HEK293 (cell line): ENCODE measurements at regions not wholly inside any gene's neighbourhood (a gene's known extent, or its start where the extent isn't known, plus 50 kb on each side); places are given as distances from the start of the nearest gene placed in this dataset.
A peak's percentile ranks its signal among the peaks of the same experiment; 100 is the strongest.

Source experiments
- IKZF3 ChIP-seq: fragments of 450-650 bp; IDR thresholded peaks from 2 replicates; pipeline ENCODE4 v1.5.0; 2018; ENCODE audit warnings: missing biosample characterization, mild to moderate bottlenecking, missing genetic modification characterization, moderate library complexity
- KLF1 ChIP-seq: fragments of 450-650 bp; formaldehyde crosslinking; IDR thresholded peaks from 2 replicates; pipeline ENCODE4 v1.5.1; 2016; ENCODE audit warnings: missing biosample characterization, missing genetic modification characterization
- KLF9 ChIP-seq: fragments of 450-650 bp; formaldehyde crosslinking; IDR thresholded peaks from 2 replicates; pipeline ENCODE4 v1.5.1; 2016; ENCODE audit warnings: missing biosample characterization, missing genetic modification characterization, low read depth
- SETDB1 ChIP-seq: IDR thresholded peaks from one replicate; pipeline ENCODE4 v1.6.1; 2017; ENCODE audit warnings: mild to moderate bottlenecking, low read length, moderate library complexity, mixed read lengths; ENCODE audit not compliant: insufficient read length
- WT1 ChIP-seq: fragments of 450-650 bp; formaldehyde crosslinking; IDR thresholded peaks from 2 replicates; pipeline ENCODE4 v1.5.1; 2016; ENCODE audit warnings: missing biosample characterization, missing genetic modification characterization
- ZBTB21 ChIP-seq: fragments of 450-650 bp; formaldehyde crosslinking; IDR thresholded peaks from 2 replicates; pipeline ENCODE4 v1.5.1; 2017; ENCODE audit warnings: missing biosample characterization, missing genetic modification characterization
- ZNF16 ChIP-seq: fragments of 450-650 bp; formaldehyde crosslinking; IDR thresholded peaks from 2 replicates; pipeline ENCODE4 v1.5.1; 2016; ENCODE audit warnings: low read depth, missing biosample characterization, missing genetic modification characterization
- ZNF184 ChIP-seq: fragments of 450-650 bp; IDR thresholded peaks from 2 replicates; pipeline ENCODE4 v1.5.1; 2018; ENCODE audit warnings: missing biosample characterization, mild to moderate bottlenecking, missing genetic modification characterization
- ZNF2 ChIP-seq: fragments of 450-650 bp; formaldehyde crosslinking; IDR thresholded peaks from 2 replicates; pipeline ENCODE4 v1.5.1; 2016; ENCODE audit warnings: missing biosample characterization, missing genetic modification characterization
- ZNF302 ChIP-seq: fragments of 450-650 bp; formaldehyde crosslinking; IDR thresholded peaks from 2 replicates; pipeline ENCODE4 v1.5.1; 2016; ENCODE audit warnings: missing biosample characterization, missing genetic modification characterization, low read depth
- ZNF48 ChIP-seq: fragments of 450-650 bp; formaldehyde crosslinking; IDR thresholded peaks from 2 replicates; pipeline ENCODE4 v1.5.1; 2016; ENCODE audit warnings: missing biosample characterization, missing genetic modification characterization
- ZNF544 ChIP-seq: fragments of 450-650 bp; formaldehyde crosslinking; IDR thresholded peaks from 2 replicates; pipeline ENCODE4 v1.5.0; 2017; ENCODE audit warnings: missing biosample characterization, missing genetic modification characterization
- ZNF549 ChIP-seq: fragments of 450-650 bp; IDR thresholded peaks from 2 replicates; pipeline ENCODE4 v1.5.1; 2018; ENCODE audit warnings: missing biosample characterization, missing genetic modification characterization, mild to moderate bottlenecking, inconsistent platforms, moderate library complexity
- ZNF610 ChIP-seq: fragments of 450-650 bp; formaldehyde crosslinking; IDR thresholded peaks from 2 replicates; pipeline ENCODE4 v1.5.1; 2016; ENCODE audit warnings: missing biosample characterization, missing genetic modification characterization, borderline replicate concordance
- ZNF768 ChIP-seq: fragments of 450-650 bp; formaldehyde crosslinking; IDR thresholded peaks from 2 replicates; pipeline ENCODE4 v1.5.1; 2018; ENCODE audit warnings: missing biosample characterization, mild to moderate bottlenecking, missing genetic modification characterization
- ZNF785 ChIP-seq: fragments of 450-650 bp; formaldehyde crosslinking; IDR thresholded peaks from 2 replicates; pipeline ENCODE4 v1.5.1; 2016; ENCODE audit warnings: missing biosample characterization, missing genetic modification characterization
- TF ChIP-seq, protein P1 (sequence below): fragments of 450-650 bp; formaldehyde crosslinking; IDR thresholded peaks from 2 replicates; pipeline ENCODE4 v1.5.1; 2016; ENCODE audit warnings: missing biosample characterization, missing genetic modification characterization, borderline replicate concordance
- TF ChIP-seq, protein P2 (sequence below): fragments of 450-650 bp; IDR thresholded peaks from 2 replicates; pipeline ENCODE4 v1.5.1; 2018; ENCODE audit warnings: missing biosample characterization, missing genetic modification characterization
- TF ChIP-seq, protein P3 (sequence below): fragments of 450-650 bp; formaldehyde crosslinking; conservative IDR thresholded peaks from 2 replicates; pipeline ENCODE4 v1.5.1; 2016; ENCODE audit warnings: low read depth, missing biosample characterization, missing genetic modification characterization
- TF ChIP-seq, protein P4 (sequence below): fragments of 450-650 bp; formaldehyde crosslinking; IDR thresholded peaks from 2 replicates; pipeline ENCODE4 v1.5.1; 2016; ENCODE audit warnings: missing biosample characterization, missing genetic modification characterization
- TF ChIP-seq, protein P5 (sequence below): fragments of 450-650 bp; formaldehyde crosslinking; IDR thresholded peaks from 2 replicates; pipeline ENCODE4 v1.5.1; 2016; ENCODE audit warnings: missing biosample characterization, missing genetic modification characterization, borderline replicate concordance
- TF ChIP-seq, protein P6 (sequence below): fragments of 450-650 bp; formaldehyde crosslinking; IDR thresholded peaks from 2 replicates; pipeline ENCODE4 v1.5.1; 2016; ENCODE audit warnings: missing biosample characterization, missing genetic modification characterization

DNA sequence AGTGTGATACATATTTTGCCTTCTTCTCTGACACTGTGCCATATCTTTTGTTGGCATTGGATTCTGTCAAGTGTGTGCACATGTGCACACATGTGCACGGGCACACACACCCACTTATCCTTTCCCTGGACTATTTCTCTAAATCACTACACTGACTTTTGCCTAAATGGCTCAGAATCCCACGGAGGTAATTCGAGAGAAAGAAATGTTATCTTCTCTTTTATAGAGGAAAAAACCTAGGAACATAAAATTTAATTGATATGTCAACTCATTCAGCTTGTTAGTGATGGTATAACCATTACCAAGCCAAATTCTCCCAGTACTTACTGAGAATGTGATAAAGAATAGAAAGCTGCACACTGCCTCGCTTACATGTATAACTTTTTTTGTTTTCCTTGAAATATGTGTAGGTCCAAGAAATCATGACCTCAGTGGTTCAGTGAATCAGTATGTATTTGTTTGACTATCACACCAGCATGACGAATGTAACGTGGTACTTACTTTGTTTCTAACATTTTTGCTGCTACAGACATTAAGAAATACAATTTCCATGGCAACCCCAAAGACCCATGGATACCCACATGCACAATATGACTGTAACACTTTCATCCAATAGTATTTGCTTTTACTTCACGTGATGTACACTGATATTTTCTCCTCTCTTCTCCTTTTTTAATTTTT is 163.0 kb downstream of the PCDH7 start (continued):
- TF ChIP-seq, protein P1, sequence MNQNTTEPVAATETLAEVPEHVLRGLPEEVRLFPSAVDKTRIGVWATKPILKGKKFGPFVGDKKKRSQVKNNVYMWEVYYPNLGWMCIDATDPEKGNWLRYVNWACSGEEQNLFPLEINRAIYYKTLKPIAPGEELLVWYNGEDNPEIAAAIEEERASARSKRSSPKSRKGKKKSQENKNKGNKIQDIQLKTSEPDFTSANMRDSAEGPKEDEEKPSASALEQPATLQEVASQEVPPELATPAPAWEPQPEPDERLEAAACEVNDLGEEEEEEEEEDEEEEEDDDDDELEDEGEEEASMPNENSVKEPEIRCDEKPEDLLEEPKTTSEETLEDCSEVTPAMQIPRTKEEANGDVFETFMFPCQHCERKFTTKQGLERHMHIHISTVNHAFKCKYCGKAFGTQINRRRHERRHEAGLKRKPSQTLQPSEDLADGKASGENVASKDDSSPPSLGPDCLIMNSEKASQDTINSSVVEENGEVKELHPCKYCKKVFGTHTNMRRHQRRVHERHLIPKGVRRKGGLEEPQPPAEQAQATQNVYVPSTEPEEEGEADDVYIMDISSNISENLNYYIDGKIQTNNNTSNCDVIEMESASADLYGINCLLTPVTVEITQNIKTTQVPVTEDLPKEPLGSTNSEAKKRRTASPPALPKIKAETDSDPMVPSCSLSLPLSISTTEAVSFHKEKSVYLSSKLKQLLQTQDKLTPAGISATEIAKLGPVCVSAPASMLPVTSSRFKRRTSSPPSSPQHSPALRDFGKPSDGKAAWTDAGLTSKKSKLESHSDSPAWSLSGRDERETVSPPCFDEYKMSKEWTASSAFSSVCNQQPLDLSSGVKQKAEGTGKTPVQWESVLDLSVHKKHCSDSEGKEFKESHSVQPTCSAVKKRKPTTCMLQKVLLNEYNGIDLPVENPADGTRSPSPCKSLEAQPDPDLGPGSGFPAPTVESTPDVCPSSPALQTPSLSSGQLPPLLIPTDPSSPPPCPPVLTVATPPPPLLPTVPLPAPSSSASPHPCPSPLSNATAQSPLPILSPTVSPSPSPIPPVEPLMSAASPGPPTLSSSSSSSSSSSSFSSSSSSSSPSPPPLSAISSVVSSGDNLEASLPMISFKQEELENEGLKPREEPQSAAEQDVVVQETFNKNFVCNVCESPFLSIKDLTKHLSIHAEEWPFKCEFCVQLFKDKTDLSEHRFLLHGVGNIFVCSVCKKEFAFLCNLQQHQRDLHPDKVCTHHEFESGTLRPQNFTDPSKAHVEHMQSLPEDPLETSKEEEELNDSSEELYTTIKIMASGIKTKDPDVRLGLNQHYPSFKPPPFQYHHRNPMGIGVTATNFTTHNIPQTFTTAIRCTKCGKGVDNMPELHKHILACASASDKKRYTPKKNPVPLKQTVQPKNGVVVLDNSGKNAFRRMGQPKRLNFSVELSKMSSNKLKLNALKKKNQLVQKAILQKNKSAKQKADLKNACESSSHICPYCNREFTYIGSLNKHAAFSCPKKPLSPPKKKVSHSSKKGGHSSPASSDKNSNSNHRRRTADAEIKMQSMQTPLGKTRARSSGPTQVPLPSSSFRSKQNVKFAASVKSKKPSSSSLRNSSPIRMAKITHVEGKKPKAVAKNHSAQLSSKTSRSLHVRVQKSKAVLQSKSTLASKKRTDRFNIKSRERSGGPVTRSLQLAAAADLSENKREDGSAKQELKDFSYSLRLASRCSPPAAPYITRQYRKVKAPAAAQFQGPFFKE (tag by site-specific recombination): no peak
- TF ChIP-seq, protein P2, sequence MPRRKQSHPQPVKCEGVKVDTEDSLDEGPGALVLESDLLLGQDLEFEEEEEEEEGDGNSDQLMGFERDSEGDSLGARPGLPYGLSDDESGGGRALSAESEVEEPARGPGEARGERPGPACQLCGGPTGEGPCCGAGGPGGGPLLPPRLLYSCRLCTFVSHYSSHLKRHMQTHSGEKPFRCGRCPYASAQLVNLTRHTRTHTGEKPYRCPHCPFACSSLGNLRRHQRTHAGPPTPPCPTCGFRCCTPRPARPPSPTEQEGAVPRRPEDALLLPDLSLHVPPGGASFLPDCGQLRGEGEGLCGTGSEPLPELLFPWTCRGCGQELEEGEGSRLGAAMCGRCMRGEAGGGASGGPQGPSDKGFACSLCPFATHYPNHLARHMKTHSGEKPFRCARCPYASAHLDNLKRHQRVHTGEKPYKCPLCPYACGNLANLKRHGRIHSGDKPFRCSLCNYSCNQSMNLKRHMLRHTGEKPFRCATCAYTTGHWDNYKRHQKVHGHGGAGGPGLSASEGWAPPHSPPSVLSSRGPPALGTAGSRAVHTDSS: no peak
- TF ChIP-seq KLF9 (tag by site-specific recombination) (0 out of 2 replicates have a peak, but pooled peaks have one; percentile 28), ZNF549 (tag by site-specific recombination) (no peak), ZNF2 (no peak), SETDB1 (no peak), ZNF768 (tag by site-specific recombination) (no peak), ZBTB21 (tag by site-specific recombination) (no peak), ZNF544 (tag by site-specific recombination) (no peak), ZNF48 (tag by site-specific recombination) (no peak), IKZF3 (peak; percentile 55; the same call in 1 of the 2 replicates), ZNF302 (tag by site-specific recombination) (no peak), KLF1 (no peak), ZNF610 (tag by site-specific recombination) (no peak), WT1 (tag by site-specific recombination) (no peak; the same call in 1 of the 2 replicates), ZNF785 (tag by site-specific recombination) (no peak), ZNF184 (tag by site-specific recombination) (no peak), ZNF16 (tag by site-specific recombination) (no peak)
- TF ChIP-seq, protein P3, sequence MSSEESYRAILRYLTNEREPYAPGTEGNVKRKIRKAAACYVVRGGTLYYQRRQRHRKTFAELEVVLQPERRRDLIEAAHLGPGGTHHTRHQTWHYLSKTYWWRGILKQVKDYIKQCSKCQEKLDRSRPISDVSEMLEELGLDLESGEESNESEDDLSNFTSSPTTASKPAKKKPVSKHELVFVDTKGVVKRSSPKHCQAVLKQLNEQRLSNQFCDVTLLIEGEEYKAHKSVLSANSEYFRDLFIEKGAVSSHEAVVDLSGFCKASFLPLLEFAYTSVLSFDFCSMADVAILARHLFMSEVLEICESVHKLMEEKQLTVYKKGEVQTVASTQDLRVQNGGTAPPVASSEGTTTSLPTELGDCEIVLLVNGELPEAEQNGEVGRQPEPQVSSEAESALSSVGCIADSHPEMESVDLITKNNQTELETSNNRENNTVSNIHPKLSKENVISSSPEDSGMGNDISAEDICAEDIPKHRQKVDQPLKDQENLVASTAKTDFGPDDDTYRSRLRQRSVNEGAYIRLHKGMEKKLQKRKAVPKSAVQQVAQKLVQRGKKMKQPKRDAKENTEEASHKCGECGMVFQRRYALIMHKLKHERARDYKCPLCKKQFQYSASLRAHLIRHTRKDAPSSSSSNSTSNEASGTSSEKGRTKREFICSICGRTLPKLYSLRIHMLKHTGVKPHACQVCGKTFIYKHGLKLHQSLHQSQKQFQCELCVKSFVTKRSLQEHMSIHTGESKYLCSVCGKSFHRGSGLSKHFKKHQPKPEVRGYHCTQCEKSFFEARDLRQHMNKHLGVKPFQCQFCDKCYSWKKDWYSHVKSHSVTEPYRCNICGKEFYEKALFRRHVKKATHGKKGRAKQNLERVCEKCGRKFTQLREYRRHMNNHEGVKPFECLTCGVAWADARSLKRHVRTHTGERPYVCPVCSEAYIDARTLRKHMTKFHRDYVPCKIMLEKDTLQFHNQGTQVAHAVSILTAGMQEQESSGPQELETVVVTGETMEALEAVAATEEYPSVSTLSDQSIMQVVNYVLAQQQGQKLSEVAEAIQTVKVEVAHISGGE: no peak
- TF ChIP-seq, protein P4, sequence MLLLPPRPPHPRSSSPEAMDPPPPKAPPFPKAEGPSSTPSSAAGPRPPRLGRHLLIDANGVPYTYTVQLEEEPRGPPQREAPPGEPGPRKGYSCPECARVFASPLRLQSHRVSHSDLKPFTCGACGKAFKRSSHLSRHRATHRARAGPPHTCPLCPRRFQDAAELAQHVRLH (tag by site-specific recombination): peak; percentile 73; the same call in 1 of the 2 replicates
- TF ChIP-seq, protein P5, sequence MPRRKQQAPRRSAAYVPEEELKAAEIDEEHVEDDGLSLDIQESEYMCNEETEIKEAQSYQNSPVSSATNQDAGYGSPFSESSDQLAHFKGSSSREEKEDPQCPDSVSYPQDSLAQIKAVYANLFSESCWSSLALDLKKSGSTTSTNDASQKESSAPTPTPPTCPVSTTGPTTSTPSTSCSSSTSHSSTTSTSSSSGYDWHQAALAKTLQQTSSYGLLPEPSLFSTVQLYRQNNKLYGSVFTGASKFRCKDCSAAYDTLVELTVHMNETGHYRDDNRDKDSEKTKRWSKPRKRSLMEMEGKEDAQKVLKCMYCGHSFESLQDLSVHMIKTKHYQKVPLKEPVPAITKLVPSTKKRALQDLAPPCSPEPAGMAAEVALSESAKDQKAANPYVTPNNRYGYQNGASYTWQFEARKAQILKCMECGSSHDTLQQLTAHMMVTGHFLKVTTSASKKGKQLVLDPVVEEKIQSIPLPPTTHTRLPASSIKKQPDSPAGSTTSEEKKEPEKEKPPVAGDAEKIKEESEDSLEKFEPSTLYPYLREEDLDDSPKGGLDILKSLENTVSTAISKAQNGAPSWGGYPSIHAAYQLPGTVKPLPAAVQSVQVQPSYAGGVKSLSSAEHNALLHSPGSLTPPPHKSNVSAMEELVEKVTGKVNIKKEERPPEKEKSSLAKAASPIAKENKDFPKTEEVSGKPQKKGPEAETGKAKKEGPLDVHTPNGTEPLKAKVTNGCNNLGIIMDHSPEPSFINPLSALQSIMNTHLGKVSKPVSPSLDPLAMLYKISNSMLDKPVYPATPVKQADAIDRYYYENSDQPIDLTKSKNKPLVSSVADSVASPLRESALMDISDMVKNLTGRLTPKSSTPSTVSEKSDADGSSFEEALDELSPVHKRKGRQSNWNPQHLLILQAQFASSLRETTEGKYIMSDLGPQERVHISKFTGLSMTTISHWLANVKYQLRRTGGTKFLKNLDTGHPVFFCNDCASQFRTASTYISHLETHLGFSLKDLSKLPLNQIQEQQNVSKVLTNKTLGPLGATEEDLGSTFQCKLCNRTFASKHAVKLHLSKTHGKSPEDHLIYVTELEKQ (tag by site-specific recombination): no peak
- TF ChIP-seq, protein P6, sequence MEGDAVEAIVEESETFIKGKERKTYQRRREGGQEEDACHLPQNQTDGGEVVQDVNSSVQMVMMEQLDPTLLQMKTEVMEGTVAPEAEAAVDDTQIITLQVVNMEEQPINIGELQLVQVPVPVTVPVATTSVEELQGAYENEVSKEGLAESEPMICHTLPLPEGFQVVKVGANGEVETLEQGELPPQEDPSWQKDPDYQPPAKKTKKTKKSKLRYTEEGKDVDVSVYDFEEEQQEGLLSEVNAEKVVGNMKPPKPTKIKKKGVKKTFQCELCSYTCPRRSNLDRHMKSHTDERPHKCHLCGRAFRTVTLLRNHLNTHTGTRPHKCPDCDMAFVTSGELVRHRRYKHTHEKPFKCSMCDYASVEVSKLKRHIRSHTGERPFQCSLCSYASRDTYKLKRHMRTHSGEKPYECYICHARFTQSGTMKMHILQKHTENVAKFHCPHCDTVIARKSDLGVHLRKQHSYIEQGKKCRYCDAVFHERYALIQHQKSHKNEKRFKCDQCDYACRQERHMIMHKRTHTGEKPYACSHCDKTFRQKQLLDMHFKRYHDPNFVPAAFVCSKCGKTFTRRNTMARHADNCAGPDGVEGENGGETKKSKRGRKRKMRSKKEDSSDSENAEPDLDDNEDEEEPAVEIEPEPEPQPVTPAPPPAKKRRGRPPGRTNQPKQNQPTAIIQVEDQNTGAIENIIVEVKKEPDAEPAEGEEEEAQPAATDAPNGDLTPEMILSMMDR (tag by site-specific recombination): no peak
- TF ChIP-seq, all 188 proteins: peak for 17
